Activated CD8-positive, alpha-beta T cell treated with anti-CD3 and anti-CD28 coated beads for 36 hours (primary cell): ENCODE measurements at regions not wholly inside any gene's neighbourhood (a gene's known extent, or its start where the extent isn't known, plus 50 kb on each side); places are given as distances from the start of the nearest gene placed in this dataset.

ENCODE experiments used
- ATAC-seq: fragments of 200-7000 bp; cut with Tn5 transposase; one replicate; pipeline ENCODE4 v1.10.0; 2021; ENCODE audit warnings: mild to moderate bottlenecking, moderate library complexity
- CTCF ChIA-PET: fragments of 350-600 bp; sonication (Branson Sonifier 250); formaldehyde crosslinking; loops from one replicate; lab custom pipeline; 2021; ENCODE audit warnings: antibody characterized with exemption; lab: Charles Lee
- POLR2A ChIA-PET: fragments of 350-600 bp; sonication (Branson Sonifier 250); formaldehyde crosslinking; loops from one replicate; lab custom pipeline; 2021; ENCODE audit warnings: antibody characterized with exemption; lab: Charles Lee
- DNase-seq: peaks from one replicate; pipeline ENCODE4 v3.0.0-alpha.2; 2020
- H3K27ac Mint-ChIP-seq: one replicate; pipeline ENCODE4 v1.8.0; 2021; ENCODE audit warnings: mild to moderate bottlenecking, mixed read lengths
- H3K27me3 Mint-ChIP-seq: one replicate; pipeline ENCODE4 v1.8.0; 2021; ENCODE audit warnings: mixed read lengths
- H3K36me3 Mint-ChIP-seq: one replicate; pipeline ENCODE4 v1.8.0; 2021; ENCODE audit warnings: low read depth, mixed read lengths
- H3K4me1 Mint-ChIP-seq: one replicate; pipeline ENCODE4 v1.8.0; 2021; ENCODE audit warnings: low read depth, mixed read lengths
- H3K4me3 Mint-ChIP-seq: one replicate; pipeline ENCODE4 v1.8.0; 2021; ENCODE audit warnings: mild to moderate bottlenecking, moderate library complexity, mixed read lengths
- H3K9me3 Mint-ChIP-seq: one replicate; pipeline ENCODE4 v1.8.0; 2021; ENCODE audit warnings: mixed read lengths
- intact Hi-C: fragments of 100-400 bp; cut with micrococcal nuclease; formaldehyde crosslinking; loops from one replicate; pipeline ENCODE4 v1.10.0; 2022
- TF ChIP-seq, protein P1 (sequence below): fragments of 200-600 bp; IDR thresholded peaks from one replicate; pipeline ENCODE4 v1.8.0; 2022; ENCODE audit warnings: antibody characterized with exemption, mild to moderate bottlenecking

DNA sequence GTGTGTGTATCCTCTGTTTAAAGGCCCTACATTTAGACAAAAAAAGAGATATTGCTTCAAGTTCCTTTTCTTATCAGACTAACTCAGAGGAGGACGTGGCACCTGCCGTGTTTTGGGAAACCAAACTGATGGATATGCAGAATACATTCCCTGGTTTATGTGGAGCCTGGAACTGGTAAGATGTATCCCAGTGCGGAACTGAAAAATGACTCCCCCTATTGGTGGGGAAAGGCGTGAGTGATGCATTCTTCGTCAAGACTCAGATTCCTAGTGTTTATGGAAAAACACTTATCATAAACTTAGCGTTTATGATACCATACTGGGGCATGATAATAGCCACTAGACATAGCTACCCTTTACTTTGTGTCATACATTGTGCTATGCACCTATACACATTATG is 154.2 kb downstream of the ZNF326 start:
- Mint-ChIP-seq H3K36me3 (no peaks in the 10 kb centered on the region), H3K4me1 (no peaks in the 10 kb centered on the region), H3K27me3 (peaks cover 10% of the 10 kb centered on the region), H3K27ac (no peak overlapping the region), H3K9me3 (peaks cover 8% of the 10 kb centered on the region), H3K4me3 (no peak overlapping the region)
- ATAC-seq (no peak), DNase-seq (no peak)
- TF ChIP-seq, protein P1, sequence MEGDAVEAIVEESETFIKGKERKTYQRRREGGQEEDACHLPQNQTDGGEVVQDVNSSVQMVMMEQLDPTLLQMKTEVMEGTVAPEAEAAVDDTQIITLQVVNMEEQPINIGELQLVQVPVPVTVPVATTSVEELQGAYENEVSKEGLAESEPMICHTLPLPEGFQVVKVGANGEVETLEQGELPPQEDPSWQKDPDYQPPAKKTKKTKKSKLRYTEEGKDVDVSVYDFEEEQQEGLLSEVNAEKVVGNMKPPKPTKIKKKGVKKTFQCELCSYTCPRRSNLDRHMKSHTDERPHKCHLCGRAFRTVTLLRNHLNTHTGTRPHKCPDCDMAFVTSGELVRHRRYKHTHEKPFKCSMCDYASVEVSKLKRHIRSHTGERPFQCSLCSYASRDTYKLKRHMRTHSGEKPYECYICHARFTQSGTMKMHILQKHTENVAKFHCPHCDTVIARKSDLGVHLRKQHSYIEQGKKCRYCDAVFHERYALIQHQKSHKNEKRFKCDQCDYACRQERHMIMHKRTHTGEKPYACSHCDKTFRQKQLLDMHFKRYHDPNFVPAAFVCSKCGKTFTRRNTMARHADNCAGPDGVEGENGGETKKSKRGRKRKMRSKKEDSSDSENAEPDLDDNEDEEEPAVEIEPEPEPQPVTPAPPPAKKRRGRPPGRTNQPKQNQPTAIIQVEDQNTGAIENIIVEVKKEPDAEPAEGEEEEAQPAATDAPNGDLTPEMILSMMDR: peak; percentile 5
- POLR2A ChIA-PET: no interaction called here
- intact Hi-C loops: no loop called here
- CTCF ChIA-PET: no interaction called here

DNA sequence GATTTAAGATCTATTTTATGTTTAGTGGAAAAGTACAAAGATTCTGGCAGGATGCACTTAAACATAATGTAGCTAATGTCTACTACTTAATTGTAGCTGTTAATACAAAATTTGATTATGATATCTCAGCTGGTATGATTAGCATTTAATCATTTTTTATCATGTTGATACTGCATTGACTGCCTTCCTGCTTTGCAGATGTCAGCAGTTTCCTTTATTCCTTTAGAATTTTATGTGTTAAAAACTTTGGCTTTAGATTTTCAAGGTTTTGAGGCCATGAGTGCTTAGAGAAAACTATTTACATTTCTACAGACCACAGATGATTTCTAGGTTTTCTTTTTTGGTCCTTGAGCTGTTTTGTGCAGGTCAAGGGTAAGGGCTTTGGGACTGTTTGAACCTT is 152.2 kb downstream of the ZNF326 start:
- H3K36me3 Mint-ChIP-seq: no peaks in the 10 kb centered on the region
- no peak for ATAC-seq
- CTCF ChIA-PET: interaction anchor here (1.3 kb wide), 1 partner anchor 13 kb away, joined by 3 read pairs; no protein-coding TSS in a partner anchor

DNA sequence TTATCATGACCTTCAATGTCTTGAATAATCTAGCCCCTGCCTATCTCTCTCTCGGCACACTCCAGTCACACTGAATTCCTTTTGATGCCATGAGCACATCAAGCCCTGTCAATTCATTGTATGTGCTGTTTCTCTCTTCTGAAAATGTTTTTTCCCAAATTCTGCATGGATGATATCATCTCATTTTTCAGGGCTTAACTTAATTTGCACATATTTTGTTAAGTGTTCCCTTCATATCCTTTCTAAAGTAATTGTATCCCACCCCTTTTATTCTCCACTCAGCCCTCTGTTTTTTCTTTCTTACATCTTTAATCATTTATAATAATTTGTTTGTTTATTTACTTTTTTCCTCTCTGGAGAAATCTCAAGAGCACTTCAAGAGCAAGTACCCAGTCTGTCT is 149.9 kb downstream of the ZNF326 start:
- no peak for DNase-seq
- Mint-ChIP-seq H3K4me1 (no peaks in the 10 kb centered on the region), H3K9me3 (peaks cover 3% of the 10 kb centered on the region), H3K27ac (no peak overlapping the region), H3K27me3 (peaks cover 5% of the 10 kb centered on the region), H3K4me3 (no peak overlapping the region), H3K36me3 (no peaks in the 10 kb centered on the region)
- POLR2A ChIA-PET: no interaction called here
- no peak for ATAC-seq
- intact Hi-C loops: no loop called here
- CTCF ChIA-PET: no interaction called here
- TF ChIP-seq, protein P1: no peak

More for the DNA sequence above, 152.2 kb downstream of the ZNF326 start:
- TF ChIP-seq, protein P1: no peak
- Mint-ChIP-seq H3K27ac (no peak overlapping the region), H3K9me3 (peaks cover 8% of the 10 kb centered on the region), H3K4me3 (no peak overlapping the region), H3K4me1 (no peaks in the 10 kb centered on the region), H3K27me3 (peaks cover 7% of the 10 kb centered on the region)
- POLR2A ChIA-PET: no interaction called here
- DNase-seq: no peak
- intact Hi-C loops: no loop called here

DNA sequence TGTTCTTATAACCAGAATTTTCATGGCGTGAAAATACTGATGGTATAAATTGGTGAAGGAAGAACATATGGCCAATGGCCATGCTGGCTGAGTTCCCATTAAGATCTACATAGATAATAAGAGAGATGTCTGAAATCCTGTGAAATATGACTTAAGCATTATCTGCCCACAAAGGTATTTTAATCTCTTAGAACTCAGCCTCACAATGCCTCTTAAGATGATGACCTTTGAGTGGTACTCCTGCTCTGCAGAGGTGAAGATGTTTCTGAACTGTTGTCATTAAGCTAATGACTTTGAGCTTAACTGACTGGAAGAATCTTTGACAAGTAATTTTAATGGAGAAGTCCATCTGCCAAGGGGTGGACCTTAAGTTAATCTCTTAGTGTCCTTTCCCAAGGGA is 148.7 kb downstream of the ZNF326 start:
- no peak for DNase-seq
- TF ChIP-seq, protein P1: no peak
- POLR2A ChIA-PET: no interaction called here
- Mint-ChIP-seq H3K27me3 (peaks cover 5% of the 10 kb centered on the region), H3K4me1 (no peaks in the 10 kb centered on the region), H3K36me3 (no peaks in the 10 kb centered on the region), H3K9me3 (peaks cover 10% of the 10 kb centered on the region), H3K27ac (no peak overlapping the region), H3K4me3 (no peak overlapping the region)
- CTCF ChIA-PET: no interaction called here
- no peak for ATAC-seq
- intact Hi-C loops: no loop called here

DNA sequence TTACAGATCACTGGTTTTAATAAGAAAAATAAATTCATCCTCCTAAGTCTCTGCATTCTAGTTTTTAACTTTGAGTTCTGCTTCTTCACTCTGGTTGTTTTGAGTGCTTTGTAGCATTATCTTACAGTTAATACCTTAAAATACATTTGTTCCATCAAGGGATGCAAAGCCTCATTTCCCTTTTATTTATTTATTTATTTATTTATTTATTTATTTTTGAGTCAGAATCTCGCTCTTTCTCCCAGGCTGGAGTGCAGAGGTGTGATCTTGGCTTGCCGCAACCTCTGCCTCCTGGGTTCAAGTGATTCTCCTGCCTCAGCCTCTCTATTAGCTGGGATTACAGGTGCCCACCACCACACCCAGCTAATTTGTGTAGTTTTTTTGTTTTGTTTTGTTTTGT is 147.8 kb downstream of the ZNF326 start:
- intact Hi-C loops: no loop called here
- no peak for ATAC-seq
- no peak for DNase-seq
- no peak overlapping the region for H3K4me3 Mint-ChIP-seq
- POLR2A ChIA-PET: no interaction called here
- H3K9me3 Mint-ChIP-seq: peaks cover 10% of the 10 kb centered on the region
- H3K4me1 Mint-ChIP-seq: no peaks in the 10 kb centered on the region
- peaks cover 5% of the 10 kb centered on the region for H3K27me3 Mint-ChIP-seq
- H3K27ac Mint-ChIP-seq: no peak overlapping the region
- H3K36me3 Mint-ChIP-seq: no peaks in the 10 kb centered on the region
- TF ChIP-seq, protein P1: no peak
- CTCF ChIA-PET: no interaction called here
